Posterior vena cava (tissue), 2 donors: ENCODE measurements at regions not wholly inside any gene's neighbourhood (a gene's known extent, or its start where the extent isn't known, plus 50 kb on each side); places are given as distances from the start of the nearest gene placed in this dataset.

Source experiments
- DNase-seq: peaks from one replicate; pipeline ENCODE4 v3.0.0-alpha.2; 2020; ENCODE audit warnings: low spot score
- intact Hi-C, 2 donors: fragments of 100-400 bp; cut with DNase I; formaldehyde crosslinking; loops; one replicate each; pipeline versions ENCODE4 v1.14.1 to v1.14.2; 2022 to 2023
- donor health status: DM: yes; HTN: yes; CAD: no.
- donor health status: DM: yes; HTN: yes; CAD: no.

DNA sequence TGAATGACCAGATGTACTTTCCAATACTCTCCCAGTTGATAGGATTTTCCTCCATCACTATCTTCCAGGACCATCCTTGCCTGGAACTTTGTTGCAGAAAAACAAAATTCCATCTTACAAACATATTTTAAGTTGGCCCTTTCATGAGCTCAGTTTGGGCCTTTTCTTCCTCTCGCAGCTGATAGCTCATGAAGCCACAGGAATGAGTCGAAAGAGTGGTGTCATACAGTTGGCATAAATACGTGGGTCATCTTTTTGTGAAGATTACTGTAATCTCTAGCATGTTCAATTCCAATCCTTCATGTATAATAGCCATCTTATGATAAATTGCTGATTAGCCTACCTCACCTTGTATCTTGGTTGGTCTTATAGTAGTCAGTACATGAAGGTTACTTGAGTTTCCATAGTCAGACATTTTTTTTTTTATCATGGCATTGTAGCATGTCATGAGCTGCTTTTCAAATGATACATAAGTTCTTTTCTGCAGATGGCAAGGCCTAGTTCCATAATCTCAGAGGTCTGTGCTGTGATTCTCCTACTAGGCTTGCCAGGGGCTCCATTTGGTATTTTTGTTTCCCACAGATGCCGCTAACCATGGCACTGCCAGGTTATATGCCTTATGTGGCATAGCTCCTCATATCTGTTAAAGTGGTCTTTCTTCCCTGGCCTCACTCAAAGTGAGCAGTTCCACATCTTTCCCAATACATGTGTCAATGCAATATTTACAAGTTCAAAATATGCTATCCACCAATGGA is 380.6 kb upstream of the DCN start:
- DNase-seq, result no peak
- intact Hi-C loops, result no loop called here

DNA sequence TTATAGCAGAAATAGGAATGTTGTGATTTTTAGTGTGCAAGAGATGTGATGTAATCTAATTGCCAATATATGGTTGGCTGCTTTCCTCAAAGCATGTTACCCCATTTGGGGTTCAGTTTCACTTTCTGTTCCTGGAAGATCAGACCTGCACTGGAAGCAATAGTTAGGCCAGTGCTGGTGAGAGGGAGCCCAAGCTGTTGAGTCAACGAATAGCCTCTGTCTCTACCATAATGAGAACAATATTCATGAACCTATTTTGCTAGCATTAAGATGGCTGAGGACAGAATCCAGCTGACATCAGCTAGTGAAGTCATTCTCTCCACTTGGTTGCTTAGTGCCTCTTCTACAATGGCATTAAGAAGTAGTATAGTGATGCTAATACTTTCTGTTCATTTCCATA is 379.9 kb upstream of the DCN start:
- no peak for DNase-seq
- intact Hi-C loops, result no loop called here

DNA sequence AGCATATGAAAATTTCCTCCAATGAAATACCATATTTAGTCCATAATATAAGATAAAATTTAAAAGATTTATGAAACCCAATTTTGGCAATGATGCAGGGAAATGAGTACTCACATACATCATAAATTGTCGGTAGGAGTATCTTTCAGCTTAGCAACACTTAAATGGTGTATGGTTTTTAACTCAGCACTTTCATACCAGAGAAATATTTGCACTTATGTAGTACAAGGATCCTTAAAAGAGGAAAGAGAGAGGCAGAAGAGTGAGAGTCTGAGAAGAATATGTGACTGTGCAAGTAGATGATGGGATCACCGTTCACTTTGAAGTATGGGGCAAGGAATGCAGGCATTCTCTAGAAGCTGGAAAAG is 379.3 kb upstream of the DCN start:
- intact Hi-C loops, result no loop called here
- DNase-seq, result no peak

DNA sequence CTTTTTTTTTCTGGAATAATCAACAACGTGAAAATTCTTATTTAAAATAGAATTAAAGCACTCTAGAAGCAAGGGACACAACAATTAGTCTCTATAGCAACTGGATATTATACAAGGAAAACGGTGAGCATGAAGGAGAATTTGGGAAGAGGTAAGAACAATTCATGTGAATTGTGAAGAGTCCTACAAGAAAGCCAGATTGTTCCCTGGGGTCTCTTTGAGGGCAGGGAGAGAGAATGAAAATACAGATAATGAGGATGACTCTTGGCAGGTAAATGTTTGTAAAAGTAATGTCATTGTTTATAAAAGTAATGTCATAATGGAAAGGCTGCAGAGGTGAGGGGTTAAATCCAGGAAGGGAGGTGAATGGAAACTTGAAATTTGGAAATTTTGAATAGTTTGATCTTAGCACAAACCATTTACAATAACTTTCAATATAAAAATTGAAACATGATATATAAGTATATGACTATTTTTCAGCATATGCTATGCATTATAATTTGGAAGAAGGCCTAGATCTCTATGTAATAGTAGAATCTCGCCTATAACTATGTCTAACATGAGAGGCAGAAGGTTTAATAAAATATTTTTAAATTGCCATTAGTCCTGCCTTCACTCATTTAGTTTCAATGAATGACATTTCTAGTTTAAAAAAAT is 378.8 kb upstream of the DCN start:
- DNase-seq, result no peak
- intact Hi-C loops, result no loop called here

DNA sequence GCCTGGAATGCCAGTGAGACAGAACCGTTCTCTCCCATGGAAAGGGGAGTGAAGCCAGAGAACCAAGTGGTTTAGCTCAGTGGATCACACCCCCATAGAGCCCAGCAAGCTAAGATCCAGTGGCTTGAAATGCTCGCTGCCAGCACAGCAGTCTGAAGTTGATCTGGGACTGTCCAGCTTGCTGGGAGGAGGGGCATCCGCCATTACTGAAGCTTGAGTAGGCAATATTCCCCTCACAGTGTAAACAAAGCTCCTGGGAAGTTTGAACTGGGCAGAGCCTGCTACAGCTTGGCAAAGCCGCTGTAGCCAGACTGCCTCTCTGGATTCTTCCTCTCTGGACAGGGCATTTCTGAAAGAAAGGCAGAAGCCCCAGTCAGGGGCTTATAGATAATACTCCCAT is 374.3 kb upstream of the DCN start:
- intact Hi-C loops, result loop anchor here in 1 of 2 donors (1.0 kb wide), 1 partner anchor 45 kb away; no protein-coding TSS in a partner anchor
- DNase-seq, result no peak

DNA sequence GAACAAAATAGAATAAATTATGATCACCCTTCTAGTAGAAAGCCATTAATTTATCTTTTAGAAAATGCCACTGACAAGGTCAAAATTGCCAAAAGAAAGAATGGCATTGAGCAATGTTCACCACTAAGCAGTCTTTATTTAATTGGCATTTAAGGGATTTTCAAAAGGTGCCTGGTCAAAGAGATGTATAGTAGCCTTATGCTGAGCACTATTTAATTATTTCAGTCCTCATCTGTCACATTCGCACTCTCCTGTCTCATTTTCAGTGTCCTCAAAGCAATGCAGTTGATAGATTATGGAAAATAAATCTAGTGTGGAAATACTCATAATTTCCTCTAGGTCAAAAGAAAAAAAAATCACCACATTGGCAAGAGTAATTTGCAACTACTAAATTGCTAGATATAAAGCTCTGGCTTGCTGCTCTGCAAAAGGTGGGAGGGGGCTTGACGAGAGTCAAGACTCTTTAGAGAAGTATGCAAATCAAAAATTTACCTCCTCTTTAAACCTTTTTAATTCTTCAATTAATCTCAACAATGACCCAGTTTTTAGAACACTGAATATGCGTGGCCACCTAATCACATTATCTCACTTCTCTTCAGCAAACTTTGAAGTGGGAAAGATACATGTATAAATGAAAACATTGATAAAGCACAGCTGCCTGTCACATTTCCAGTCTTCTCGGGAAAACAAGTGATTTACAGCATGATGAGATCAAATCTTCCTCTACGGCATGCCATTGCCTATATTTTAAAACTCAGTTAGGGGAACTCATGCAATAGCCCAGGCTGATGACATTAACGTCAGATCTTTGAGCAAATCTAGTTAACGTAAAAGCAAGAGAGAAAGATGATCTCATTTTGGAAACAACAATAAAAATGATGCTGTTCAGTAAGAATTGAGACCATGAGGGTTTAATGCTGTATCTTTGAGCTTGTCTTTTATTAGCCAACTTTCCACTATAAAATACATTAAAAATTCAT is 373.1 kb upstream of the DCN start:
- no peak for DNase-seq
- intact Hi-C loops, result no loop called here

DNA sequence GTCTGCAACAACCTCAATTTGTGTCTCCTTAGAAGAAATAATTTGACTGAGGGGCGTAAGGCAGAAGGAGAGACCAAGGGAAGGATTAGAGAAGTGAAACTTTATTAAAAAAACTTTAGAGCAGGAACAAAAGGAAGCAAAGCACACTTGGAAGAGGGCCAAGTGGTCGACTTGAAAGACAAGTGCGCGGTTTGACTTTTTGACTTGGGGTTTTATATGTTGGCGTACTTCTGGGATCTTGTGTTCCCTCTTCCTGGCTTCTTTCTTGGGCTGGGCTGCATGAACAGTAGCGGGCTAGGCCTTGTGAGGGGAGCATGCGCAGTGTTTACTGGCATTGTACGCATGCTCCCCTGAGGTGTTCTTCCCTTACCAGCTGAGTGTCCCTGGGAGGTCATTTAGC is 369.3 kb upstream of the DCN start:
- DNase-seq, result no peak
- intact Hi-C loops, result loop anchor here in 1 of 2 donors (2.0 kb wide), 1 partner anchor 67 kb away; no protein-coding TSS in a partner anchor

DNA sequence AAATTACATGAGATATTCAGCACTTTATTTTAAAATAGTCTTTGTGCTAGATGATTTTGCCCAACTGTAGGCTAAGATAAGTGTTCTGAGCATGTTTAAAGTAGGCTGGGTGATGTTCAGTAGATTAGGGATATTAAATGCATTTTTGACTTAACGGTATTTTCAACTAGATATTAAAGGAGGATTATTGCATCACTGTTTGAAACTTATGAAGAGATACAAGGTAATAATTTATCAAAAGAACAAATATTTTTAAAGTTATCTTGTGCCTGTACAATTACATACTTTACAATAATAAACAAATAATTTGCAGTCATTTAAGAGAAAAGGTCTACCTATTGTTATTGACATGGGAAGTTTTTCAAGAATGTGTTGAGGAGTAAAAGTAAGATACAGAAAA is 368.6 kb upstream of the DCN start:
- intact Hi-C loops, result no loop called here
- DNase-seq, result no peak

DNA sequence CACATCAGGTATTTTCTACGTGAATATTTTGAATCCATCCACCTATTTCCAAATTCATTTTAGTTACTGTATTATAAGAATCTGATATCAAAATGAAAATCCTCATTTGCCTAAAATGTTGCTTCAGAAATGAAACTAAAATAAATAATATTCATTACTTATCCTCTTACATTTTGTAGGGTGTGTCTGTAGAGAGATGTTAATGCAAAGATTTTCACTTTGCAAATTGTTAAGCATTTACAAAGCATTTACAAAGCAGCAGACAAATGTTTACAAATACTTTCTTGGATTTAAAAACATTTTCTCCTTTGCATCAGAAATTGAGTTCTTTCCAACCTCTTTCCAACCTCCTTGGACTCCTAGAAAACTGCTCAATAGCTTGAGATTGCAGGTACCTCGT is 360.0 kb upstream of the DCN start:
- intact Hi-C loops, result no loop called here
- DNase-seq, result no peak

DNA sequence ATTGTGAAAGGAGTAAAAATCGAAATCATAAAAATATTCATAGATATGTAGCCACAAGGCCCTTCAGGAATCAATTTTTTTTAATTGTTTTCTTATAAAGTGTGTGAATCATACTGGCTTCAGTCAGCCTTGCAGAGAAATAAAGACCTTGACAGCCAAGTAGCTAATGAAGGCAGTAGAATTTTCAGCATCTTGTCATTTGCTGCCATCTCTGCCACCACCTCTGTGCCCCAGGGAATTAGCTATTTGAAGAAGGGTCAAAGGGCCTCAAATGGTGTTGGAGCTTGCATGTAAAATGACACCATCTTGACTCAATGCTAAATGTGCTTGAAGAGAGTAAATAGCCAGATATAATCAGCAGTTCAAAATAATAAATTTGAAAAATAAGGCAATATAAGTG is 359.4 kb upstream of the DCN start:
- intact Hi-C loops, result no loop called here
- DNase-seq, result no peak

DNA sequence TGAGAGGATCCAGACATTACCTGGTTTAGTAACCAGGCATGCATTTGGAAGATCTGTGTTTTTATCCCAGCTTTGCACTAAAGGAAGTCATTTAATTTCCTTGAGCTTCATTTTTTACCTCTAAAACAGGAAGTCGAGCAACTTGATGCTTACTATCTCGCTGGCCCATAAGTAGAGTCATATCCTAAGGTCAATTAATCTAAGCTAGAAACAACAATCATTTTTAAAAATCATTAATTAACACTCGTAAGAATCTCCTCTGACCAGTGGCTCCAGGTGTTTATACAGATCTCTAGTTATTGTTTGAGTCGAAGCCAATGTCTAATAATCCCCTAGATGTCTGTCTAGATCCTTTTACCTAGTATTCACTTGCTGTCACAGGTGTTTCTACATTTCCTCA is 355.8 kb upstream of the DCN start:
- intact Hi-C loops, result no loop called here
- no peak for DNase-seq

DNA sequence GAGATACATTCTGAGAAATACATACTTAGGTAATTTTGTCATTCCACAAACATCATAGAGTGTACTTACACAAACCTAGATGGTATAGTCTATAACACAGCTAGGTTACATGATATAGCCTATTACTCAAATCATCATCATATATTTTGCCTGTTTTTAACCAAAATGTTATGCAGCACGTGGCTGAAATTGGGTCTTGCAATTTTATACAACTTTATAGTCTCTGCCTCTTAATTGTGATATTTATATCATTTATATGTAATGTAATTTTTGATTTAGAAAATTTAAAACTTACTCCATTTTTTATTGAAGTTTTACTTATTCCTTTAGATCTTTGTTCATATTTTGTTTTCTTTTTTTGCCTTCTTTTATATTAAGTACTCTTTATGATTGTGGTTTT is 350.7 kb upstream of the DCN start:
- intact Hi-C loops, result no loop called here

DNA sequence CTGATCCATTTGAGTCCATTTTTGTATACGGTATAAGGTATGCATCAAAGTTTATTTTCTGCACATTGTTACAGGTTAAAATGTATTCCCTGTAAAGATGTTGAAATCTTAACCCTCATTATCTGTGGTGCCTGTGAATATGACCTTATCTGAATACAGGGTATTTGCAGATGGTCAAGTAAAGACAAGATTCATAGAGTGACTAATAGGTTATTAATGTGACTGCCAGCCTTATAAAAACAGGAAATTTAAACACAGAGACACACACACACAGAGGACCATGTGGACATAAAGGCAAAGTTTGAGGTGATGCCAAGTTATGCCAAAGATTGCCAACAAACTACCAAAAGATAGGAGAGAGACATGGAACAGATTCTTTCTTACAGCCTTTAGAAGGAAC is 347.2 kb upstream of the DCN start:
- DNase-seq, result no peak
- intact Hi-C loops, result no loop called here

More for the DNA sequence above, 350.7 kb upstream of the DCN start:
- no peak for DNase-seq

DNA sequence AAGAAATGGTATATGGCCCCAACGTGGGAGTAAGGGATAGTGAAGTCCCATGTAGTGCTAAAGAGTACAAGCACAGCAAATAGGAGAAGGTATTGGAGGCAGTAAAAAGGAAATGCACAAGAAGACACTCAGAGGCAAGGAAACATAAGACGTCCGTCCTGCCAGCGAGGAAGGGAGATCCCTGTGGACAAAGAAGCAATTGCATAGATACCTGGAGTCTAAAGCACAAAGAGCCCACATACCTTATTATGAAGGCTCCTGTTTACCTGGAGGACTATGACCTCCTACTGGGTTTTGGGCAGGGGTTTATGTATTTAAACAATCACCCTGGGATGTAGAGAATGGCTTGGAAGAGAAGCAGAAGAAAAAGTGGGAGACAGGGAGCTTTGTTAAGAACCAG is 341.2 kb upstream of the DCN start:
- DNase-seq, result no peak
- intact Hi-C loops, result no loop called here

DNA sequence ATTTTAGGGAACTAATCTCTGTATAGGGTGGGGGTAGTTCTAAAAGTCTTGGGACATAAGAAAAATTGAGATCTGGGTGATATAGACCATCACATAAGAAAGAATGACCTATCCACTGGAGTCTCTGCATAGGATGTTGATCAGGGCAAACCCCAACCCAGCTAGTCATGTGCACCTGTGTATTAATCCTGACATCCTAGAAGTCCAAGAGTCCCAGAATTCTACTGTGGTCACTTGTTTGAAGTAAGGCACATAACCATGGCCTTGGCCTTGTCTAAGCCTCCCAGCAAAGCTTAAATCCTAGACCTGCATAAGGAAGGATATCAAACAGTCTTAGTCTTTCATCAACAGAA is 334.1 kb upstream of the DCN start:
- intact Hi-C loops, result loop anchor here in 1 of 2 donors (2.0 kb wide), 1 partner anchor 68 kb away; no protein-coding TSS in a partner anchor
- no peak for DNase-seq

DNA sequence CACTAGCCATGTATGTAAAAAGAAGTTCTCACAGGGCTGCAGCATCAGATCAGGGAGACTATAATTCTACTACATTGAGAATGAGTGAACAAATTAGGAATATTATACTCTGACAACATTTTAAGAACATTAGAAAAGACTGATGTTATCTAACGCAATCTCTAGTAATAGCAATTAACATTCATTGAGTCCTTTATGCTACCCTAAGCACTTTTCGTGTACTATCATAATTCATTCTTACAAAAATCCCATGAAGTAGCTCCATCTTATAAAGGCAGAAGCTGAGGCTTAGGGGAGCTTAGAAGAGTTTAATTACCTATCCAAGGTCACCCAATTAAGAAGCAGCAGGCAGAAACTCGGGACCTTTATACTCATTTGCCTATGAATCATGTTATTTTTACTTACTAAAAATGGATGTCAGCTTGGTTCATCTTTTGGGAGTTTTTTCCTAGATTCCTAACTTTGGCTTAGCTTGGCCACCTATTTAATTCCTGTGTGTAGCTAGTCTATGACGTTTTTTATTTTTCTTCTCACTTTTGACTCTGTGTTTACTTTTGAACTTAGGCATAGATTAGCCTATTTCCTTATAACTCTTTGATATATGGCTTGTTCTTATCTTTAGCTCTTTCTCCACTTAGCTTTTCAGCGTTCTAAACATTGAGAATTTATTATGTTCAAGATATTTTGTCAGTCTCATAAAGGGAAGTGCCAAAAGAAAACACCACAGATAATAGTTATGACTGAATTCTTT is 333.5 kb upstream of the DCN start:
- intact Hi-C loops, result loop anchor here in 1 of 2 donors (2.0 kb wide), 1 partner anchor 67 kb away; no protein-coding TSS in a partner anchor
- no peak for DNase-seq

DNA sequence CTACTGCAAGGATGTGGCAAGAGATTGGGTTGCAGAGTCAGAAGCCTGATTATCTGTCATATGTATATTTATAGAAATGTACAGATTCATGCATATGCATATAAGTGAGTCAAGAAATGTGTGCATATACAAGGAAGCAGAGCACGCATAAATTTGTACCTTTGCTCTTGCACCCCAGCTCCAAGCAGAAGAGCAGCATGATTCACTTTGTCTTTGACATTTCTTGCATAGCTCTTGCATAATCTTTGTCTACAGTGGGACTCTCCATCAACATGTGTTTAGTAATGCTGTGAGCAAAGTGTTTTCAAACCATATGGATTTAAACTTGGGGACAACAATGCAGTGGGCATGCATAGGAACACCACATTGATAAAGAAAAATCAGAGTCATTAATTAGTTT is 330.7 kb upstream of the DCN start:
- intact Hi-C loops, result no loop called here
- no peak for DNase-seq

DNA sequence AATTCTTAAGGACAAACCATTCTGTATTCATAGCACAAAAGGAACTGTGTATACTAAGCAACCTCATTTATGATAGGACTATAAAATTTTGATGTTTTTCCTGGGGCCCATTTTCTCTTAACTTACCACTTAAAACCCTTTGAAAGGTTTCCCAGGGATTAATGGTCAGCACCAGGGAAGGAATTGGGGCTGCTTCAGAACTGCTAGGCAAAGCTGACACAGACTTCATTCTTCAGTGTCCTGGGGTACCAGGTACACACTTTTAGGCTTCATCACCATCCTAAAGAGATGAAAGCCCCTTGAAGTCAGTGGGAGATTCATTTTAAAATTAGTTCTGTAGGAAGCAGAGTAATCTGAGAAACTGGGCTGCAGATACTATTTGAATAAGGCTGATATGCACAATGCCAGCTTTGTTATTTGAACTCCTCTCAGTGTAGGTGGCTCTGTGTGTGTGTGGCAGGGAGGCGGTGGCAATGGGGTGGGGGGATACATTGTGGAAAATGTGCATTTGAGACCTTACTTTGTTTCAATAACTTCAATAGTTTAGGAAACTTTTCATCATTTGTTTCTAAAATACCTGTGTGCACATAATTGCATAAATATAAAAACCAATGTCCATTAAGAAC is 329.3 kb upstream of the DCN start:
- intact Hi-C loops, result loop anchor here in 1 of 2 donors (1.0 kb wide), 1 partner anchor 45 kb away; no protein-coding TSS in a partner anchor
- DNase-seq, result no peak

DNA sequence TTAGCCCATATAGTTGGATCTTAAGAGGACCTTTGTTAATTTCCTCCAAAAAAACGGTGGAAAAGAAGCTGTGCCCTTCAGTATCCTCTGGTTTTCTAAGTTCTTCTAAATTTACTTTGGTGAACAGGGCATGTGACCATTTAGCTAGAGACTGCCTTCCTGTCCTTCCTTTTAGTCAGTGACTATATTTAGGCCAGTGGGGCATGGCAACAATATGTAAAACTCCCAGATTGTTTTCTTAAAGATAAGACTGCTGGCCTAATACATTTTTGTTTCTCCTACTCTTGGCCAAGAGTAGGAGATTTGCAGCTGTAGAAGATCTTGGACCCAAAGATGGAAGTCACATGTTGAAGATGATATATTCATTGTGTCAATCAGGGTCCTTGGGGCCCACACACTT is 325.1 kb upstream of the DCN start:
- no peak for DNase-seq
- intact Hi-C loops, result no loop called here
